GM23248 (cell line): ENCODE measurements at regions not wholly inside any gene's neighbourhood (a gene's known extent, or its start where the extent isn't known, plus 50 kb on each side); places are given as distances from the start of the nearest gene placed in this dataset.
"Not testable (repeated sequence)": the region's sequence is repeated elsewhere in the genome, so short reads cannot be mapped to it uniquely, and the experiment has no call there.

Experiments used
- DNase-seq: peaks from one replicate; pipeline ENCODE4 v3.0.0-alpha.2; 2015
- H2AFZ ChIP-seq: fragments of 200-600 bp; sonication (generic); 2 replicates; pipeline ENCODE4 v1.6.1; 2016; ENCODE audit warnings: antibody characterized with exemption
- H3F3A ChIP-seq: fragments of 200-600 bp; sonication (generic); 2 replicates; pipeline ENCODE4 v1.6.1; 2016; ENCODE audit warnings: mild to moderate bottlenecking, antibody characterized with exemption, mixed run types; ENCODE audit not compliant: insufficient read depth
- H3K27ac ChIP-seq: fragments of 200-600 bp; sonication (generic); 2 replicates; pipeline ENCODE4 v1.5.1; 2016; ENCODE audit warnings: mild to moderate bottlenecking
- H3K27me3 ChIP-seq: fragments of 200-600 bp; sonication (generic); replicated peaks from 2 replicates; pipeline ENCODE4 v1.6.1; 2016; ENCODE audit warnings: mild to moderate bottlenecking; ENCODE audit not compliant: insufficient read depth
- H3K36me3 ChIP-seq: fragments of 200-600 bp; sonication (generic); 2 replicates; pipeline ENCODE4 v1.6.1; 2016; ENCODE audit warnings: low read depth, mild to moderate bottlenecking
- H3K4me1 ChIP-seq: fragments of 200-600 bp; sonication (generic); 2 replicates; pipeline ENCODE4 v1.6.1; 2016; ENCODE audit warnings: mild to moderate bottlenecking; ENCODE audit not compliant: insufficient read depth
- H3K4me2 ChIP-seq: fragments of 200-600 bp; sonication (generic); one replicate; pipeline ENCODE4 v1.6.1; 2016; ENCODE audit warnings: mild to moderate bottlenecking; ENCODE audit not compliant: unreplicated experiment
- H3K4me3 ChIP-seq: fragments of 200-600 bp; sonication (generic); 2 replicates; pipeline ENCODE4 v1.5.1; 2016; ENCODE audit warnings: mild to moderate bottlenecking
- H3K79me2 ChIP-seq: fragments of 200-600 bp; sonication (generic); 2 replicates; pipeline ENCODE4 v1.6.1; 2016; ENCODE audit warnings: mild to moderate bottlenecking; ENCODE audit not compliant: insufficient read depth
- H3K9ac ChIP-seq: fragments of 200-600 bp; sonication (generic); 2 replicates; pipeline ENCODE4 v1.6.1; 2016; ENCODE audit warnings: mild to moderate bottlenecking
- H3K9me2 ChIP-seq: fragments of 200-600 bp; sonication (generic); 2 replicates; pipeline ENCODE4 v1.6.1; 2016; ENCODE audit warnings: mixed run types, mild to moderate bottlenecking, moderate library complexity; ENCODE audit not compliant: insufficient read depth
- H3K9me3 ChIP-seq: fragments of 200-600 bp; sonication (generic); one replicate; pipeline ENCODE4 v1.6.1; 2017; ENCODE audit warnings: low read depth
- H4K20me1 ChIP-seq: fragments of 200-600 bp; sonication (generic); 2 replicates; pipeline ENCODE4 v1.6.0; 2016; ENCODE audit not compliant: insufficient read depth
- EZH2 ChIP-seq: fragments of 200-600 bp; sonication (generic); IDR thresholded peaks from 2 replicates; pipeline ENCODE4 v1.6.1; 2018; ENCODE audit warnings: antibody characterized with exemption, mild to moderate bottlenecking; ENCODE audit not compliant: insufficient read depth, poor library complexity, severe bottlenecking
- EZH2phosphoT487 ChIP-seq: fragments of 200-600 bp; sonication (generic); IDR thresholded peaks from 2 replicates; pipeline ENCODE4 v1.6.1; 2018; ENCODE audit warnings: antibody characterized with exemption, moderate library complexity, mild to moderate bottlenecking, low read depth; ENCODE audit not compliant: insufficient read depth
- WGBS, 2 experiments: methylation state at CpG; one replicate each; pipeline ENCODE4 v1.1.6; 2015 to 2017; ENCODE audit warnings: low lambda C conversion rate in 2 of 2, low coverage in 1 of 2; ENCODE audit errors: missing lambda C conversion rate in 2 of 2; 5-methylcytosine and 5-hydroxymethylcytosine counted together
- in situ Hi-C: fragments of 300-500 bp; cut with MboI; formaldehyde crosslinking; loops from 2 replicates; pipeline ENCODE4 v1.15.0; 2020

- Histone ChIP-seq H3K9me3 (no peaks in the 10 kb centered on the region), H3K4me3 (no peak overlapping the region), H3K4me1 (no peaks in the 10 kb centered on the region), H3K79me2 (no peaks in the 10 kb centered on the region), H3K9ac (no peak overlapping the region), H3F3A (no peaks in the 10 kb centered on the region), H4K20me1 (no peaks in the 10 kb centered on the region), H2AFZ (no peak overlapping the region), H3K36me3 (no peaks in the 10 kb centered on the region), H3K27ac (no peak overlapping the region), H3K4me2 (no peak overlapping the region), H3K27me3 (no peaks in the 10 kb centered on the region), H3K9me2 (no peaks in the 10 kb centered on the region)
- no peak for DNase-seq
- TF ChIP-seq EZH2phosphoT487 (no peak), EZH2 (no peak)
- in situ Hi-C loops: no loop called here
- whole genome bisulfite sequencing, 2 experiments: 22 to 35% methylated on average over 3 of the region's 3 CpGs
These were observed 491.8 kb downstream of the ZPLD1 start for GRCh38 chr3:102926618-102927017.

DNA sequence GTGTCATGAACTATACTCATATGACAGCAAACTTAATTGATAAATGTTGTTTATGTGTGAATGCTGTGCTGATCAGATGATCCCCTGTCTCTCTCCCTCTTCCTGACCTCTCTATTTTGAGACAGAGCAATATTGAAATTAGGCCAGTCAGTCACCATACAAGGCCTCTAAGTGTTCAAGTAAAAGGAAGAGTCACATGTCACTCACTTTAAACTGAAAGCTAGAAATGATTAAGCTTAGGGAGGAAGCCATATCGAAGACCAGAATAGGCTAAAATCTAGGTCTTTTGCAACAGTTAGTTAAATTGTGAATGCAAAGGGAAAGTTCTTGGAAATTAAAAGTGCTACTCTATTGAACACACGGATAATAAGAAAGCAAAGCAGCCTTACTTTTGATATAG lies 498.6 kb downstream of the ZPLD1 start:
- no peak overlapping the region for H3K9ac ChIP-seq
- H2AFZ ChIP-seq: no peak overlapping the region
- H3K9me3 ChIP-seq: no peaks in the 10 kb centered on the region
- H3K36me3 ChIP-seq: no peaks in the 10 kb centered on the region
- no peaks in the 10 kb centered on the region for H4K20me1 ChIP-seq
- H3K4me2 ChIP-seq: no peak overlapping the region
- no peak overlapping the region for H3K27ac ChIP-seq
- in situ Hi-C loops: no loop called here
- 12 to 17% methylated on average over 2 of the region's 2 CpGs for WGBS, 2 experiments
- H3K9me2 ChIP-seq: no peaks in the 10 kb centered on the region
- H3K27me3 ChIP-seq: no peaks in the 10 kb centered on the region
- DNase-seq: no peak
- H3K79me2 ChIP-seq: no peaks in the 10 kb centered on the region
- TF ChIP-seq EZH2phosphoT487 (no peak), EZH2 (no peak)
- no peak overlapping the region for H3K4me3 ChIP-seq
- no peaks in the 10 kb centered on the region for H3K4me1 ChIP-seq
- no peaks in the 10 kb centered on the region for H3F3A ChIP-seq

GRCh38 chr3:102936511-102937045 lies 501.8 kb downstream of the ZPLD1 start:
- no peak for DNase-seq
- Histone ChIP-seq H4K20me1 (no peaks in the 10 kb centered on the region), H3K4me3 (no peak overlapping the region), H3K27me3 (no peaks in the 10 kb centered on the region), H3K4me2 (no peak overlapping the region), H3K79me2 (no peaks in the 10 kb centered on the region), H3K9me3 (no peaks in the 10 kb centered on the region), H3K4me1 (no peaks in the 10 kb centered on the region), H3K36me3 (no peaks in the 10 kb centered on the region), H3K9me2 (no peaks in the 10 kb centered on the region), H3F3A (no peaks in the 10 kb centered on the region), H3K27ac (no peak overlapping the region), H3K9ac (no peak overlapping the region), H2AFZ (no peak overlapping the region)
- TF ChIP-seq EZH2 (no peak), EZH2phosphoT487 (no peak)
- 0 to 1% methylated on average over 2 of the region's 2 CpGs for WGBS, 2 experiments
- in situ Hi-C loops: no loop called here

GRCh38 chr3:102941786-102942185 lies 507.0 kb downstream of the ZPLD1 start:
- in situ Hi-C loops: no loop called here
- no peak overlapping the region for H3K27ac ChIP-seq
- WGBS, 2 experiments: 41 to 47% methylated on average over 1 of the region's 1 CpG

GRCh38 chr3:102946445-102946844 lies 511.6 kb downstream of the ZPLD1 start:
- H3K9ac ChIP-seq, H3K79me2 ChIP-seq, H3K4me2 ChIP-seq, H3K36me3 ChIP-seq, H3K4me3 ChIP-seq, H3K9me2 ChIP-seq, H3K4me1 ChIP-seq, H3K27ac ChIP-seq, DNase-seq, H3K9me3 ChIP-seq, H2AFZ ChIP-seq, in situ Hi-C loops, H4K20me1 ChIP-seq, H3K27me3 ChIP-seq, H3F3A ChIP-seq: not testable (repeated sequence)
- 61 to 64% methylated on average over 10 of the region's 10 CpGs for WGBS, 2 experiments

More at GRCh38 chr3:102941786-102942185, 507.0 kb downstream of the ZPLD1 start:
- Histone ChIP-seq H3K27me3 (no peaks in the 10 kb centered on the region), H3K9me3 (no peaks in the 10 kb centered on the region), H4K20me1 (no peaks in the 10 kb centered on the region), H3F3A (no peaks in the 10 kb centered on the region), H3K4me1 (no peaks in the 10 kb centered on the region), H3K4me2 (no peak overlapping the region), H3K9ac (no peak overlapping the region), H3K9me2 (no peaks in the 10 kb centered on the region), H2AFZ (no peak overlapping the region), H3K79me2 (no peaks in the 10 kb centered on the region), H3K36me3 (no peaks in the 10 kb centered on the region), H3K4me3 (no peak overlapping the region)
- no peak for TF ChIP-seq EZH2
- TF ChIP-seq EZH2phosphoT487: no peak
- DNase-seq: no peak
